ENCODE measurements at regions not wholly inside any gene's neighbourhood (a gene's known extent, or its start where the extent isn't known, plus 50 kb on each side); places are given as distances from the start of the nearest gene placed in this dataset.
"Not testable (repeated sequence)": the region's sequence is repeated elsewhere in the genome, so short reads cannot be mapped to it uniquely, and the experiment has no call there.

- intact Hi-C loops (cut with DNase I); DNase-seq (ENCODE audit: low spot score): not testable (repeated sequence)
These were observed 201.1 kb downstream of the LARP7 start for GRCh38 chr4:112838015-112838414.

- DNase-seq (ENCODE audit: low spot score), result no peak
- intact Hi-C loops (cut with DNase I), result no loop called here
These were observed 203.1 kb downstream of the LARP7 start for GRCh38 chr4:112840061-112840460.

- no peak for DNase-seq (ENCODE audit: low spot score)
- intact Hi-C loops (cut with DNase I), result no loop called here
These were observed 203.7 kb downstream of the LARP7 start for GRCh38 chr4:112840619-112841018.

- intact Hi-C loops (cut with DNase I), result no loop called here
These were observed 205.6 kb downstream of the LARP7 start for GRCh38 chr4:112842513-112842912.

GRCh38 chr4:112845386-112845785 lies 204.1 kb upstream of the ANK2 start:
- intact Hi-C loops (cut with DNase I), result no loop called here
- no peak for DNase-seq (ENCODE audit: low spot score)

More at GRCh38 chr4:112842513-112842912, 205.6 kb downstream of the LARP7 start:
- no peak for DNase-seq (ENCODE audit: low spot score)

- intact Hi-C loops (cut with DNase I), result no loop called here
These were observed 202.4 kb upstream of the ANK2 start for GRCh38 chr4:112847045-112847444.

GRCh38 chr4:112847781-112848180 lies 201.7 kb upstream of the ANK2 start:
- no peak for DNase-seq (ENCODE audit: low spot score)
- intact Hi-C loops (cut with DNase I), result no loop called here

More at GRCh38 chr4:112847045-112847444, 202.4 kb upstream of the ANK2 start:
- DNase-seq (ENCODE audit: low spot score), result no peak

GRCh38 chr4:112848911-112849310 lies 200.5 kb upstream of the ANK2 start:
- intact Hi-C loops (cut with DNase I), result no loop called here
- no peak for DNase-seq (ENCODE audit: low spot score)

GRCh38 chr4:112852601-112853000 lies 196.9 kb upstream of the ANK2 start:
- intact Hi-C loops (cut with DNase I), result no loop called here

GRCh38 chr4:112853662-112854256 lies 195.7 kb upstream of the ANK2 start:
- intact Hi-C loops (cut with DNase I), result no loop called here
- DNase-seq (ENCODE audit: low spot score), result no peak

More at GRCh38 chr4:112852601-112853000, 196.9 kb upstream of the ANK2 start:
- no peak for DNase-seq (ENCODE audit: low spot score)

GRCh38 chr4:112854420-112854819 lies 195.0 kb upstream of the ANK2 start:
- intact Hi-C loops (cut with DNase I), result no loop called here
- no peak for DNase-seq (ENCODE audit: low spot score)

- intact Hi-C loops (cut with DNase I), result no loop called here
These were observed 194.4 kb upstream of the ANK2 start for GRCh38 chr4:112855058-112855457.

GRCh38 chr4:112857461-112857860 lies 192.0 kb upstream of the ANK2 start:
- no peak for DNase-seq (ENCODE audit: low spot score)
- intact Hi-C loops (cut with DNase I), result no loop called here

More at GRCh38 chr4:112855058-112855457, 194.4 kb upstream of the ANK2 start:
- no peak for DNase-seq (ENCODE audit: low spot score)

GRCh38 chr4:112858751-112859150 lies 190.7 kb upstream of the ANK2 start:
- DNase-seq (ENCODE audit: low spot score), result no peak
- intact Hi-C loops (cut with DNase I), result no loop called here

- intact Hi-C loops (cut with DNase I), result no loop called here
These were observed 189.8 kb upstream of the ANK2 start for GRCh38 chr4:112859456-112860184.

GRCh38 chr4:112860830-112861690 lies 188.4 kb upstream of the ANK2 start:
- no peak for DNase-seq (ENCODE audit: low spot score)
- intact Hi-C loops (cut with DNase I), result no loop called here

More at GRCh38 chr4:112859456-112860184, 189.8 kb upstream of the ANK2 start:
- DNase-seq (ENCODE audit: low spot score), result no peak

GRCh38 chr4:112861691-112862674 lies 187.5 kb upstream of the ANK2 start:
- intact Hi-C loops (cut with DNase I), result no loop called here
- DNase-seq (ENCODE audit: low spot score), result no peak

- intact Hi-C loops (cut with DNase I), result no loop called here
- DNase-seq (ENCODE audit: low spot score), result no peak
These were observed 184.0 kb upstream of the ANK2 start for GRCh38 chr4:112865443-112865842.

- intact Hi-C loops (cut with DNase I), result no loop called here
- no peak for DNase-seq (ENCODE audit: low spot score)
These were observed 173.1 kb upstream of the ANK2 start for GRCh38 chr4:112876316-112876715.

Data from posterior vena cava (tissue), 2 donors.